ENCODE measurements at regions not wholly inside any gene's neighbourhood (a gene's known extent, or its start where the extent isn't known, plus 50 kb on each side); places are given as distances from the start of the nearest gene placed in this dataset.

- TF ChIP-seq POLR2A (IDR thresholded peaks at IDR 0.05) (no peak), CTCF (IDR thresholded peaks at IDR 0.05) (no peak)
These were observed 80.7 kb upstream of the OSR1 start for GRCh38 chr2:19439081-19439480.
